GM12891 (cell line): ENCODE measurements at regions not wholly inside any gene's neighbourhood (a gene's known extent, or its start where the extent isn't known, plus 50 kb on each side); places are given as distances from the start of the nearest gene placed in this dataset.

Experiments
- PAX5 ChIP-seq: IDR thresholded peaks from 2 replicates; pipeline ENCODE4 v1.6.1; 2011; ENCODE audit warnings: low read length, moderate library complexity, mild to moderate bottlenecking; ENCODE audit not compliant: insufficient read depth, severe bottlenecking
- POLR2A ChIP-seq: IDR thresholded peaks from 2 replicates; pipeline ENCODE4 v1.6.1; 2011; ENCODE audit warnings: low read depth, low read length, control low read depth
- POLR2AphosphoS5 ChIP-seq: IDR thresholded peaks from 2 replicates; pipeline ENCODE4 v1.6.1; 2011; ENCODE audit warnings: low read depth, low read length, control low read depth
- POU2F2 ChIP-seq: IDR thresholded peaks from 2 replicates; pipeline ENCODE4 v1.6.1; 2011; ENCODE audit warnings: low read depth, mild to moderate bottlenecking, control low read depth, low read length, moderate library complexity
- SPI1 ChIP-seq: IDR thresholded peaks from 2 replicates; pipeline ENCODE4 v1.6.1; 2011; ENCODE audit warnings: low read depth, low read length, control low read depth
- TAF1 ChIP-seq: IDR thresholded peaks from 2 replicates; pipeline ENCODE4 v1.6.1; 2011; ENCODE audit warnings: low read depth, low read length, control low read depth

DNA sequence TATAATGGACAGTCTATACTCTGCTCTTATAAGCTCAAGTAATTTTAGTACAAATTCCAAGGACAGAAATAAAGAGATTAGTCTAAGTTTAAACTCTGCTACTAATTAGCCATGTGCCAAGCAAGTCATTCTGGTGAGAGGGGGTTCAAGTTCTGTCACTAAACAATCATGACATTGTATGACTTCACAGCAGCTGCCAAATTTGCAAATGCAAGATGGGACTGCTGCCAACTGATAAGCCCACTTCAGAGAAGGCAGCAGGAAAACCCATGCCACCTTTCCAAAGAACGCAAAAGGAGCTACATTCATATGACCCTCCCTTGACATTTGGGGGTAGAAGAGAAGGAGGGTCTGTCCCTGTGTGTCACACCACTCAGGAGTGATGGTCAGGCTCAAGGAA, 60.7 kb upstream of the RFXAP start:
- TF ChIP-seq TAF1: no peak
- TF ChIP-seq POLR2A: no peak
- TF ChIP-seq POLR2AphosphoS5: no peak
- no peak for TF ChIP-seq SPI1
- TF ChIP-seq POU2F2: no peak
- TF ChIP-seq PAX5: no peak
